ENCODE measurements at regions not wholly inside any gene's neighbourhood (a gene's known extent, or its start where the extent isn't known, plus 50 kb on each side); places are given as distances from the start of the nearest gene placed in this dataset.

DNA sequence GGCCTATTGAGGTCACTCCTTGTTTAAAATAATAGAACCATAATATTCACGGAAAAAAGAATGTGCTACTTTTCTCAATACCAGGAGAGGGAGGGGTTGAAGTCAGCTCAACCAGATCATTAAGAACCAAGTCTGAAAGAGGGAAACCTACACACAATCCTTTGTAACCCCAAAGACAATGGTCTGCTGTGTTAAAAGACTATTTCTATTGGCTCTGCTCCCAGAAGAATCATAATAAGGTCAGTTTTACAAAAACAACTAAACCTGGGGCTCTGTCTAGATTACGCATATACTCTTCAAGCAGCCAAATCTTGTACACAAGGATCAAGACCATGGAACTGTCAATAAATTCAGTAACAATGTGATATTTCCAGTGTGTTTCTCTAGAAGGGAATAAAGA, 177.2 kb upstream of the CRIM1 start:
- TF ChIP-seq, protein P1, sequence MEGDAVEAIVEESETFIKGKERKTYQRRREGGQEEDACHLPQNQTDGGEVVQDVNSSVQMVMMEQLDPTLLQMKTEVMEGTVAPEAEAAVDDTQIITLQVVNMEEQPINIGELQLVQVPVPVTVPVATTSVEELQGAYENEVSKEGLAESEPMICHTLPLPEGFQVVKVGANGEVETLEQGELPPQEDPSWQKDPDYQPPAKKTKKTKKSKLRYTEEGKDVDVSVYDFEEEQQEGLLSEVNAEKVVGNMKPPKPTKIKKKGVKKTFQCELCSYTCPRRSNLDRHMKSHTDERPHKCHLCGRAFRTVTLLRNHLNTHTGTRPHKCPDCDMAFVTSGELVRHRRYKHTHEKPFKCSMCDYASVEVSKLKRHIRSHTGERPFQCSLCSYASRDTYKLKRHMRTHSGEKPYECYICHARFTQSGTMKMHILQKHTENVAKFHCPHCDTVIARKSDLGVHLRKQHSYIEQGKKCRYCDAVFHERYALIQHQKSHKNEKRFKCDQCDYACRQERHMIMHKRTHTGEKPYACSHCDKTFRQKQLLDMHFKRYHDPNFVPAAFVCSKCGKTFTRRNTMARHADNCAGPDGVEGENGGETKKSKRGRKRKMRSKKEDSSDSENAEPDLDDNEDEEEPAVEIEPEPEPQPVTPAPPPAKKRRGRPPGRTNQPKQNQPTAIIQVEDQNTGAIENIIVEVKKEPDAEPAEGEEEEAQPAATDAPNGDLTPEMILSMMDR (conservative IDR thresholded peaks at IDR 0.05; ENCODE audit: control insufficient read depth, insufficient read depth, low read depth, low read length) = no peak
- no peak overlapping the region for H3K4me3 ChIP-seq (ENCODE audit: control insufficient read depth, low read depth, low read length)
- DNase-seq (ENCODE audit: low read depth) = no peak

DNA sequence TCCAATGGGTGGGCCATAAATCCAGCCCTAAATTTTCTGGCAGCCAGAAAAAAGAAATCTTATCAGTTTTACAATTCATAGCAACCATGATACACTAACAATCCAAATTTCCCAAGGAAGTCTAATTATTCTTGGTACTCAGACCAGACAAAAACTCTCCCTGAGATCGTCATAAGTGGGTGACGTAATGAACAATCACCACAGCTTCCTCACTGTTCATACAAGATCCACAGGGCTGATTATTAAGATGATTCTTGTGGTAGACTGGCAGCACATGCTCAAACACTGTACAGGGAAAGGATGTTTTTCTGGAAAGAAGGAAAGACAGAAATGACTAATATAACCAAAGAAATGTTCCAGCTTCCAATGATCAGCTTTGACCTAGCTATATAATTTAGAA, 178.3 kb upstream of the CRIM1 start:
- H3K4me3 ChIP-seq (ENCODE audit: control insufficient read depth, low read depth, low read length) = no peak overlapping the region
- TF ChIP-seq, protein P1 (conservative IDR thresholded peaks at IDR 0.05; ENCODE audit: control insufficient read depth, insufficient read depth, low read depth, low read length) = no peak
- DNase-seq (ENCODE audit: low read depth) = no peak

DNA sequence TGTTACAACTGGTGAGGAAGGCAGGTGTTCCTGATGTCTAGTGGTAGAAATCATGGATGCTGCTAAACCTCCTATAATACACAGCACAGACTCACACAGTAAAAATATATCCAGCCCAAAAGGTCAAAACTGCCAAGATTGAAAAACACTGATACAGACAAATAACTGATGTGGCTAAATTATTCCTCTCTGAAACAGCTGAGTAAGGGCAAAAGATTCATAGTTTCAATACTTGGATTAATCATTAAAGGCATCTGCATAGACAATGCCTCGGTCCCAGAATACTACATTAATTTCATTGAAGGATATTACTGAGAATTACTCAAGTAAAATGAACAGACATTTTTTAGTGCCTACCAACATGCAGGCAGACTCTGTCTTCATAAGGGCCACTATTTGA, 180.7 kb upstream of the CRIM1 start:
- TF ChIP-seq, protein P1 (conservative IDR thresholded peaks at IDR 0.05; ENCODE audit: control insufficient read depth, insufficient read depth, low read depth, low read length) = no peak
- H3K4me3 ChIP-seq (ENCODE audit: control insufficient read depth, low read depth, low read length) = no peak overlapping the region
- no peak for DNase-seq (ENCODE audit: low read depth)

DNA sequence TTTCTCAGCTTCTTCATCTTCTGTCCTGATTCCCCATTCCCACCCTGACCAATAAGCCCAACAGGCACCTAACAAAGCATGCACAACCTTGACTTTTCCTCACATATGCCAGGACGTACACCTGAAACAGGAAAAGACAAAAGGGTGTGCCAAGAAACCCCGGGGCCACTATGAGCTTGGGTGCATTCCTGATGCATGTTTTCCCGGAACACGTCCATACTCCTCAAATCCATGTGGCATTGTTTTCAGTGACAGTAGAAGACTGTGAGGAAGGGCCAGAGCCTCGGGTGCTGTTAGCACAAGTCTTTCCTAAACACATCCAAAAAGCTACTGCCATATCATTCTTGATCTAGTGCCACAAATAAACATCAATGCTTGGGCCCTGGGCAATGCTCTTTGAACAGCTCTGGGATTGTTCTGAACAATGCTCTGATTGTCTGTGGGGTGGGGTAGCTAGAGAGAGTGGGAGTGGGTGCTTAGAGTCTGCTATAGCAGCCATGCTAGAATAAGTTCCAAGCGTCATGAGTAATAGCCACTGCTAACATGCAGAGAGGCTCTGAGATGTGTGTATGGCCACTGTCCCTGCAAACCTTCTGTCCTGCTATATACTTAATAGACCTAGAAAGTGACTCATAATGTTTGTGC, 181.7 kb upstream of the CRIM1 start:
- no peak overlapping the region for H3K4me3 ChIP-seq (ENCODE audit: control insufficient read depth, low read depth, low read length)
- no peak for DNase-seq (ENCODE audit: low read depth)
- TF ChIP-seq, protein P1 (conservative IDR thresholded peaks at IDR 0.05; ENCODE audit: control insufficient read depth, insufficient read depth, low read depth, low read length) = no peak

DNA sequence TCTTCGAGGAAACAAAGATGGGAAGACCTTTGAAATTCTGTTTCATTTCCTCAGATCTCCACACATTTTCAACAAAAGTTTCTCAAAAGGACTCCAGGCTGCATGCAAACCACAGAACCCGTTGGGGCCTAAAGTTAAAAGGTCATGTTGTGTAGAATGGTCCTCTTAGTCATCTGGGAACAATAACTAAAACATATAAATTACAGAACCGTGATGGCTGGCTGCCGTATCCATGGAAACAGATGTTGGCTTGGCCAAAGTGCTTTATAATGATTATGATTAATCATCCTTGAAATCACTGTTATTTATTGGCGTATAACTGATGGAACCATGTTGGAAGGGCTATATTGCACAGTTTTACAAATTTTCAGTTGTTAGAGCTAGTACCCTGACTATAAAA, 182.8 kb upstream of the CRIM1 start:
- H3K4me3 ChIP-seq (ENCODE audit: control insufficient read depth, low read depth, low read length) = no peak overlapping the region
- TF ChIP-seq, protein P1 (conservative IDR thresholded peaks at IDR 0.05; ENCODE audit: control insufficient read depth, insufficient read depth, low read depth, low read length) = no peak
- DNase-seq (ENCODE audit: low read depth) = no peak

DNA sequence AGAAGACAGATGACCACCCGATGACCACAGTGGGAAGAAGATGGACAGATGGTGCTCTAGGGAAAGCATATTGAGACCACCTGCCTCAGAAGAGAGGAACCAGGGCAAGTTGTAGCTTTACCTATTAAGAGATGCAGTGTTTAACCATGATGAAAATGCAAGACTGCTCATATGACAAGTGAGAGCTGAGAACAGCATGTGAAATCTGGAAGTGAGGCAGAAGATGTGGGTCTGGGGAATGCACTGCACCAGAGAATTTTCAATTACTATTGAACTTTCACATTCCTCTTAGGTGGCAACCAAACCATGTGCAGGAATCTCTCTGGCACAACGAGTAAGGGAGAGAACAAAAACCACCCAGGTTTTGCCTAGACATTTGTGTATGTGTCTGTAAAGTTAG, 184.8 kb upstream of the CRIM1 start:
- DNase-seq (ENCODE audit: low read depth) = no peak
- no peak overlapping the region for H3K4me3 ChIP-seq (ENCODE audit: control insufficient read depth, low read depth, low read length)

More for the DNA sequence above, 184.8 kb upstream of the CRIM1 start:
- TF ChIP-seq, protein P1 (conservative IDR thresholded peaks at IDR 0.05; ENCODE audit: control insufficient read depth, insufficient read depth, low read depth, low read length) = no peak
